ENCODE measurements at regions not wholly inside any gene's neighbourhood (a gene's known extent, or its start where the extent isn't known, plus 50 kb on each side); places are given as distances from the start of the nearest gene placed in this dataset.

DNA sequence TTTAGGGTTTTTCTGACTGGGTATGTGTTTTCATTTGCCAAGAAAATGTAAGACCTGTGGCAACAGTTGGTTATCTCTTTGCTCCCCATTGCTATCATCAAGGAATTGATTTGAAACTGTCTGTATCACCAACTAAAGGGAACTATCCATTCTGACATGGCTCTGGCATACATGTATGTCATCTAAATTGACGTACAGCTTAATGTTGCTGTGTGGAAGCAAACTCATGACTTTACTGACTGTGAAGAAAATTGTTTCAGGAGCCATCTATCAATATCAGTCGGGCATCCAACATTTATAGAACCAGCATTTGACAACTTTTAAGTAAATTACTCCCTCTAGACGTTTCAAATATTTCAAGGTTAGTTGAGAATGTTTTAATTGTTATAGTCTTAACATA lies 555.8 kb upstream of the EPHA7 start:
- ChIA-PET POLR2A (no interaction called here), CTCF (no interaction called here)
- H3K4me1 ChIP-seq = no peaks in the 10 kb centered on the region
- H3K9me3 ChIP-seq = no peaks in the 10 kb centered on the region
- H3K27ac ChIP-seq = no peak overlapping the region
- TF ChIP-seq, protein P1, sequence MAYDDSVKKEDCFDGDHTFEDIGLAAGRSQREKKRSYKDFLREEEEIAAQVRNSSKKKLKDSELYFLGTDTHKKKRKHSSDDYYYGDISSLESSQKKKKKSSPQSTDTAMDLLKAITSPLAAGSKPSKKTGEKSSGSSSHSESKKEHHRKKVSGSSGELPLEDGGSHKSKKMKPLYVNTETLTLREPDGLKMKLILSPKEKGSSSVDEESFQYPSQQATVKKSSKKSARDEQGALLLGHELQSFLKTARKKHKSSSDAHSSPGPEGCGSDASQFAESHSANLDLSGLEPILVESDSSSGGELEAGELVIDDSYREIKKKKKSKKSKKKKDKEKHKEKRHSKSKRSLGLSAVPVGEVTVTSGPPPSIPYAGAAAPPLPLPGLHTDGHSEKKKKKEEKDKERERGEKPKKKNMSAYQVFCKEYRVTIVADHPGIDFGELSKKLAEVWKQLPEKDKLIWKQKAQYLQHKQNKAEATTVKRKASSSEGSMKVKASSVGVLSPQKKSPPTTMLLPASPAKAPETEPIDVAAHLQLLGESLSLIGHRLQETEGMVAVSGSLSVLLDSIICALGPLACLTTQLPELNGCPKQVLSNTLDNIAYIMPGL (CRISPR knock-in tag; IDR thresholded peaks at IDR 0.05; ENCODE audit: borderline replicate concordance) = no peak
- no peak for TF ChIP-seq RARB (CRISPR knock-in tag; IDR thresholded peaks at IDR 0.05)
- 13% methylated on average over 3 of the region's 3 CpGs for WGBS (ENCODE audit: missing lambda C conversion rate)
- H3K4me3 ChIP-seq = no peak overlapping the region
- H3K4me2 ChIP-seq = no peak overlapping the region
- ATAC-seq = no peak
- DNase-seq (ENCODE audit: low read depth in 1 of 2, low spot score in 1 of 2) = no peak
- no peak for FAIRE-seq

DNA sequence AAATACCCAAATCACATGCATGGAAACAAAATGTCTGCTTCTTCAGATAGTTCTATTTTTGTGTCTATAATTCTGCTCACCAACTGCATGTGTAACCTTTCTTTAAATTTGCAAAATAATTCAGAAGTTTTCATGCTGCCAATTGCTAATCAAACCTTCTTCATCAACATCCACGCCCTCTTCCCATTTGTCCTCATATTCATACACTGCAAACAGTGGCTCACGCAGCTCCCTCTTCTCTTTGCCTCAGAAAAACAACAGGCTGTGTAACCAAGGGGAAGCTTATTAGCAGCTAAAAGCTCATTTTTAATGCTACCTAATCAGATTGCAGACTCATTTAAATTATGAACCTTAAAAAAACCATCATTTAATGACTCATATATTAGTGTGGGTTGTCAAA lies 555.0 kb upstream of the EPHA7 start:
- 14% methylated on average over 2 of the region's 2 CpGs for WGBS (ENCODE audit: missing lambda C conversion rate)
- TF ChIP-seq HOXA7 (CRISPR knock-in tag; IDR thresholded peaks at IDR 0.05) (no peak), RCOR1 (IDR thresholded peaks at IDR 0.05; ENCODE audit: low read depth, low read length) (no peak), CBX8 (IDR thresholded peaks at IDR 0.05) (no peak)
- POLR2A ChIA-PET = no interaction called here
- CTCF ChIA-PET = no interaction called here
- DNase-seq (ENCODE audit: low read depth in 1 of 2, low spot score in 1 of 2) = no peak
- no peak for ATAC-seq
- Histone ChIP-seq H3K4me3 (no peak overlapping the region), H3K4me1 (no peaks in the 10 kb centered on the region), H3K4me2 (no peak overlapping the region), H3K9me3 (no peaks in the 10 kb centered on the region), H3K27ac (no peak overlapping the region)
- FAIRE-seq = no peak

DNA sequence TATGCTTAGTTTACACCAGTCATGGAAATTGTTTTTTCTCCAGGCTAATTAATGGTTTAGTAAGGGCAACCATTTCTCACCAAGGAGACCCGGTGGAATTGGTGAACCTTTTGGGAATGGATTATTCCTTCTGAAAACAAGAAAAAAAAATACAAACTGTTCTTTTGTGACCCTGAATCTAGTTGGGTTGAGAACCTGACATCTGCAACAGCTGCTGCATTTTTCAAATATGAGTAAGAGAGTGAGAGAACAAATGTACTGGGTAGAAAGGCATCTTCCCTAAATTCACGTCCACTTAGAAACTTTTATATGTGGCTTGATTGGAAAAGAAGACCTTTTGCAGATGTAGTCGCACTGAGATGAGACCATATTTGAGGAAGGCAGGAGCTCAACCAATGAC lies 553.4 kb upstream of the EPHA7 start:
- Histone ChIP-seq H3K4me1 (no peaks in the 10 kb centered on the region), H3K4me2 (no peak overlapping the region), H3K9me3 (no peaks in the 10 kb centered on the region), H3K4me3 (no peak overlapping the region), H3K27ac (no peak overlapping the region)
- no peak for ATAC-seq
- TF ChIP-seq ESRRA (IDR thresholded peaks at IDR 0.05; ENCODE audit: borderline replicate concordance, low read length) (no peak), SREBF2 (IDR thresholded peaks at IDR 0.05) (no peak), KDM1A (IDR thresholded peaks at IDR 0.05; ENCODE audit: low read depth) (no peak), RARB (CRISPR knock-in tag; IDR thresholded peaks at IDR 0.05) (no peak), MYC (IDR thresholded peaks at IDR 0.05; ENCODE audit: borderline replicate concordance, low read length) (no peak), GATA3 (IDR thresholded peaks at IDR 0.05; ENCODE audit: borderline replicate concordance) (no peak), ZSCAN20 (CRISPR knock-in tag; IDR thresholded peaks at IDR 0.05) (no peak), RAD21 (conservative IDR thresholded peaks at IDR 0.05 in 1 of 2, IDR thresholded peaks at IDR 0.05 in 1 of 2) (no peak), EP300 (IDR thresholded peaks at IDR 0.05) (no peak), PHF8 (IDR thresholded peaks at IDR 0.05; ENCODE audit: borderline replicate concordance, low read depth) (no peak), SMC3 (IDR thresholded peaks at IDR 0.05) (no peak), POLR2AphosphoS2 (conservative IDR thresholded peaks at IDR 0.05; ENCODE audit: low read length) (no peak), JUN (IDR thresholded peaks at IDR 0.05) (no peak)
- TF ChIP-seq, protein P1 (CRISPR knock-in tag; IDR thresholded peaks at IDR 0.05; ENCODE audit: borderline replicate concordance) = no peak
- TF ChIP-seq, protein P2, sequence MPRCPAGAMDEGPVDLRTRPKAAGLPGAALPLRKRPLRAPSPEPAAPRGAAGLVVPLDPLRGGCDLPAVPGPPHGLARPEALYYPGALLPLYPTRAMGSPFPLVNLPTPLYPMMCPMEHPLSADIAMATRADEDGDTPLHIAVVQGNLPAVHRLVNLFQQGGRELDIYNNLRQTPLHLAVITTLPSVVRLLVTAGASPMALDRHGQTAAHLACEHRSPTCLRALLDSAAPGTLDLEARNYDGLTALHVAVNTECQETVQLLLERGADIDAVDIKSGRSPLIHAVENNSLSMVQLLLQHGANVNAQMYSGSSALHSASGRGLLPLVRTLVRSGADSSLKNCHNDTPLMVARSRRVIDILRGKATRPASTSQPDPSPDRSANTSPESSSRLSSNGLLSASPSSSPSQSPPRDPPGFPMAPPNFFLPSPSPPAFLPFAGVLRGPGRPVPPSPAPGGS (IDR thresholded peaks at IDR 0.05) = no peak
- ChIA-PET CTCF (no interaction called here), POLR2A (no interaction called here)
- WGBS (ENCODE audit: missing lambda C conversion rate) = 38% methylated on average over 3 of the region's 3 CpGs
- no peak for FAIRE-seq
- no peak for DNase-seq (ENCODE audit: low read depth in 1 of 2, low spot score in 1 of 2)

Data from A549 (cell line).